ENCODE measurements at regions not wholly inside any gene's neighbourhood (a gene's known extent, or its start where the extent isn't known, plus 50 kb on each side); places are given as distances from the start of the nearest gene placed in this dataset.

DNA sequence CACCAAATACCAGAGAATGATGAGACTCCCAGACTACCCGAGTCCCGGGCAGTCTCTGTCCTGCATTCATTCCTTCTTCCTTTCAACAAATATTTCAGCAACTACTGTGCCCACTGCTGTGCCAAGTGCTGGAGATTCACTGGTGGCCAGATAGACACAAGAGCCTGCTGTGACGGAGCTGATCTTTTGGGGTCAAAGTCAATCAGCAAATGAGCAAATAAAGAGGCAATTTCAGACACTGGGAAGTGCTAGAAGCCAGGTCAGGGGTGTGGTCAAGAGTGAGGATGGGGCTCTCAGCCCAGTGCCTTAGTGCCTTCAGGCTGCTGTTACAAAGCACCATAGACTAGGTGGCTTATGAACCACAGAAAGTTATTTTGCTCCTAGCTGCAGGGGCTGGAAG is 104.9 kb upstream of the IQSEC1 start:
- H3K4me3 Mint-ChIP-seq (ENCODE audit: unreplicated experiment): no peak overlapping the region
- no peaks in the 10 kb centered on the region for H3K4me1 Mint-ChIP-seq (ENCODE audit: unreplicated experiment)
- DNase-seq (ENCODE audit: extremely low spot score, unreplicated experiment): no peak
- H3K9me3 Mint-ChIP-seq (ENCODE audit: unreplicated experiment): peaks cover 15% of the 10 kb centered on the region
- H3K36me3 Mint-ChIP-seq (ENCODE audit: unreplicated experiment): peaks cover 3% of the 10 kb centered on the region
- H3K27ac Mint-ChIP-seq (ENCODE audit: unreplicated experiment): no peak overlapping the region
- H3K27me3 Mint-ChIP-seq (ENCODE audit: unreplicated experiment): peaks cover 3% of the 10 kb centered on the region
- TF ChIP-seq CTCF (IDR thresholded peaks at IDR 0.05): no peak

GRCh38 chr3:13177641-13178040 is 104.4 kb upstream of the IQSEC1 start:
- Mint-ChIP-seq H3K9me3 (ENCODE audit: unreplicated experiment) (peaks cover 15% of the 10 kb centered on the region), H3K27ac (ENCODE audit: unreplicated experiment) (no peak overlapping the region), H3K27me3 (ENCODE audit: unreplicated experiment) (peaks cover 3% of the 10 kb centered on the region), H3K36me3 (ENCODE audit: unreplicated experiment) (peaks cover 3% of the 10 kb centered on the region), H3K4me3 (ENCODE audit: unreplicated experiment) (no peak overlapping the region), H3K4me1 (ENCODE audit: unreplicated experiment) (no peaks in the 10 kb centered on the region)
- no peak for TF ChIP-seq CTCF (IDR thresholded peaks at IDR 0.05)
- no peak for DNase-seq (ENCODE audit: extremely low spot score, unreplicated experiment)

DNA sequence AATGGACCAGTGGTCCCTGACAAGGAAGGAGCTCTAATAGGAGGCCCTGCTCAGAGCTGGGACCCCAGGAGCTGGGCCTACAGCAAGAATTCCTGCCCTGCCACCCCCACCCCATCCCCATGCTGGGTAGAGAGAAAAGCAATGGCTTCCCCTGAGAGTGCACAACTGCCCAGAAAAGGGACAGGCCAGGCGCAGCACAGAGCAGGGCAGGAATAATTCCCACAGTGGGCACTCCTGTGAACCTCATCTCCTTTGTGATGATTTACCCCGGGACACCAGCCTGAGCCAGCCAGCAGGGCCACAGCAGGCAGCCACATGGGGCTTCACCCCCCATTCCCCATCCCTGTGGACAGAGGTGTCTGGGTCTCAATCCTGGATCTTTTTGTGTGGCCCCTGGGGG is 104.0 kb upstream of the IQSEC1 start:
- Mint-ChIP-seq H3K27me3 (ENCODE audit: unreplicated experiment) (peaks cover 3% of the 10 kb centered on the region), H3K4me3 (ENCODE audit: unreplicated experiment) (no peak overlapping the region), H3K9me3 (ENCODE audit: unreplicated experiment) (peaks cover 15% of the 10 kb centered on the region), H3K27ac (ENCODE audit: unreplicated experiment) (no peak overlapping the region), H3K36me3 (ENCODE audit: unreplicated experiment) (peaks cover 3% of the 10 kb centered on the region), H3K4me1 (ENCODE audit: unreplicated experiment) (no peaks in the 10 kb centered on the region)
- DNase-seq (ENCODE audit: extremely low spot score, unreplicated experiment): no peak
- TF ChIP-seq CTCF (IDR thresholded peaks at IDR 0.05): no peak

GRCh38 chr3:13176445-13176844 is 103.2 kb upstream of the IQSEC1 start:
- Mint-ChIP-seq H3K36me3 (ENCODE audit: unreplicated experiment) (peaks cover 3% of the 10 kb centered on the region), H3K9me3 (ENCODE audit: unreplicated experiment) (peaks cover 14% of the 10 kb centered on the region)

GRCh38 chr3:13174803-13175135 is 101.5 kb upstream of the IQSEC1 start:
- no peak for TF ChIP-seq CTCF (IDR thresholded peaks at IDR 0.05)
- Mint-ChIP-seq H3K27ac (ENCODE audit: unreplicated experiment) (no peak overlapping the region), H3K4me1 (ENCODE audit: unreplicated experiment) (no peaks in the 10 kb centered on the region), H3K27me3 (ENCODE audit: unreplicated experiment) (peaks cover under 1% of the 10 kb centered on the region), H3K4me3 (ENCODE audit: unreplicated experiment) (no peak overlapping the region), H3K9me3 (ENCODE audit: unreplicated experiment) (peaks cover 10% of the 10 kb centered on the region), H3K36me3 (ENCODE audit: unreplicated experiment) (peaks cover 3% of the 10 kb centered on the region)
- no peak for DNase-seq (ENCODE audit: extremely low spot score, unreplicated experiment)

More at GRCh38 chr3:13176445-13176844, 103.2 kb upstream of the IQSEC1 start:
- H3K4me1 Mint-ChIP-seq (ENCODE audit: unreplicated experiment): no peaks in the 10 kb centered on the region
- no peak overlapping the region for H3K27ac Mint-ChIP-seq (ENCODE audit: unreplicated experiment)
- no peak overlapping the region for H3K4me3 Mint-ChIP-seq (ENCODE audit: unreplicated experiment)
- no peak for TF ChIP-seq CTCF (IDR thresholded peaks at IDR 0.05)
- peaks cover 3% of the 10 kb centered on the region for H3K27me3 Mint-ChIP-seq (ENCODE audit: unreplicated experiment)
- DNase-seq (ENCODE audit: extremely low spot score, unreplicated experiment): no peak
